PC-9 (cell line): ENCODE measurements at regions not wholly inside any gene's neighbourhood (a gene's known extent, or its start where the extent isn't known, plus 50 kb on each side); places are given as distances from the start of the nearest gene placed in this dataset.

ENCODE experiments used
- EZH2 ChIP-seq: fragments of 200-600 bp; sonication (generic); IDR thresholded peaks from 2 replicates; pipeline ENCODE4 v1.8.0; 2017; ENCODE audit warnings: antibody characterized with exemption, low read depth
- TF ChIP-seq, protein P1 (sequence below): fragments of 200-600 bp; sonication (generic); conservative IDR thresholded peaks from 2 replicates; pipeline ENCODE4 v1.6.1; 2017; ENCODE audit warnings: mixed run types, antibody characterized with exemption, mild to moderate bottlenecking, moderate library complexity

DNA sequence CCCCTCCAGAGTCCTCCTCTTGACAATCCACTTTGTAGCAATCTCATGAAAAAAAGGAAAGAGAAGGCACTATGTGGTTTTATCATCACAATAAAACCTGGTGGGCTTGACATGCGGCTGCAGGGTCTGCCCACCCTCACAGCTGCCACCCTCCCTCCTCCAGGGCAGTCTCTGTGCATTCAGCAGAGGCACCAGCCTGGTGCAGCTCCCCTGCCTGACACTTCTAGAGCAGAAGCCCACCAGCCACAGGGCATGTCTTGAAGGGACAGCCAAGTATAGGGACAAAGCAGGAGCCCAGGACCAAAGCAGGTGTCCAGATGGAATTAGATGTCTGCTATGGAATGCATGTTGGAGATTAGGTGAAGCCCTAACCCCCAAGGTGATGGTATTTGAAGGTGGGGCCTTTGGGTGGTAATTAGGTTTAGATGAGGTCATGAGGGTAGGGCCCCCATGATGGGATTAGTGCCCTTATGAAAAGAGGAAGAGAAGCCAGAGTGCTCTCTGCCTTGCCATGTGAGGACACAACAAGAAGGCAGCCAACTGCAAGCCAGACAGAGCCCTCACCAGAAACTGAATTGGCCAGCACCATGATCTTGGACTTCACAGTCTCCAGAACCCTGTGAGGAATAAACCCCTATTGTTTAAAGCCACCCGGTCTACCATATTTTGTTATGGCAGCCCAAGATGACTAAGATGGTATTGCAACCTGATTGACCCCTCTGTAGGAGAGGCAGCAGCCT, 86.9 kb downstream of the MCFD2 start:
- TF ChIP-seq, protein P1, sequence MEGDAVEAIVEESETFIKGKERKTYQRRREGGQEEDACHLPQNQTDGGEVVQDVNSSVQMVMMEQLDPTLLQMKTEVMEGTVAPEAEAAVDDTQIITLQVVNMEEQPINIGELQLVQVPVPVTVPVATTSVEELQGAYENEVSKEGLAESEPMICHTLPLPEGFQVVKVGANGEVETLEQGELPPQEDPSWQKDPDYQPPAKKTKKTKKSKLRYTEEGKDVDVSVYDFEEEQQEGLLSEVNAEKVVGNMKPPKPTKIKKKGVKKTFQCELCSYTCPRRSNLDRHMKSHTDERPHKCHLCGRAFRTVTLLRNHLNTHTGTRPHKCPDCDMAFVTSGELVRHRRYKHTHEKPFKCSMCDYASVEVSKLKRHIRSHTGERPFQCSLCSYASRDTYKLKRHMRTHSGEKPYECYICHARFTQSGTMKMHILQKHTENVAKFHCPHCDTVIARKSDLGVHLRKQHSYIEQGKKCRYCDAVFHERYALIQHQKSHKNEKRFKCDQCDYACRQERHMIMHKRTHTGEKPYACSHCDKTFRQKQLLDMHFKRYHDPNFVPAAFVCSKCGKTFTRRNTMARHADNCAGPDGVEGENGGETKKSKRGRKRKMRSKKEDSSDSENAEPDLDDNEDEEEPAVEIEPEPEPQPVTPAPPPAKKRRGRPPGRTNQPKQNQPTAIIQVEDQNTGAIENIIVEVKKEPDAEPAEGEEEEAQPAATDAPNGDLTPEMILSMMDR, result no peak
- no peak for TF ChIP-seq EZH2
